GM19351 (cell line): ENCODE measurements at regions not wholly inside any gene's neighbourhood (a gene's known extent, or its start where the extent isn't known, plus 50 kb on each side); places are given as distances from the start of the nearest gene placed in this dataset.
"Not testable (repeated sequence)": the region's sequence is repeated elsewhere in the genome, so short reads cannot be mapped to it uniquely, and the experiment has no call there.

Source experiments
- ATAC-seq: cut with Tn5 transposase; IDR thresholded peaks from one replicate; pipeline ENCODE4 v1.9.1; 2021; ENCODE audit warnings: mild to moderate bottlenecking, moderate library complexity; ENCODE audit not compliant: unreplicated experiment

- no peak for ATAC-seq
Measured at GRCh38 chr3:22659651-22660475, 543.3 kb upstream of the UBE2E2 start.

DNA sequence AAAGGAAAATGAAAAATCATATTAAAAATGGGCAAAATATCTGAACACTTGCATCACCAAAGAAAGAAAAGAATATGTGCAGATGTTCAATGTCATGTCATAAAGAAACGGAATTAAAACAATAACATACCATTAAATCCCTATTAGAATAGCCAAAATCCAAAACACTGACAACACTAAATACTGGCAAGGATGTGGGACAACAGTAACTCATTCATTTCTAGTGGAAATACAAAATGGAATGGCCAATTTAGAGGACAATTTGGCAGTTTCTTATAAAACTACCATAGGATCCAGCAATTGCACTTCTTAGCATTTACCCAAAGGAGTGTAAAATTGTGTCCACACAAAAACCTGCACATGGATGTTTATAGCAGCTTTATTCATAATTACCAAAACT is 542.5 kb upstream of the UBE2E2 start:
- ATAC-seq, result no peak

- no peak for ATAC-seq
Measured at GRCh38 chr3:22661121-22661700, 541.9 kb upstream of the UBE2E2 start.

GRCh38 chr3:22665528-22665927 is 537.6 kb upstream of the UBE2E2 start:
- no peak for ATAC-seq

DNA sequence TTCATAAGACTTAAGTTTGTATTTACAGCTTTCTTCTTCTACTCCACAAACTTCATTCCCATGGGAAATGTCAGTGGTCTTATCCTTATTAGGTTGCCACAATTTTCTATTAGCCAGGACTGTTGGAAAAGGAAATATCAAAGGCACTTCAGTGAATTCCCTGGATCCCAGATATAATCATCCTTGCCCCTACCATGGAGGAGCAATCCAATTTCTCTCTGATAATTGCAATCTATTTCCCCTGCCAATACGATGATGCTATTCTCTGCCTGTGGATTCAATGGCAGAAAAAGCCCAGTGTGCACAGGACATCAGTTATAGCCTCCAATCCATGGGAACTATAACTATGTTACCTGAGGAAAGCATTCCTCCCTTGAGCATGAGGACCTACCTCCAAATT is 536.4 kb upstream of the UBE2E2 start:
- no peak for ATAC-seq

- ATAC-seq, result no peak
Measured at GRCh38 chr3:22671848-22672247, 531.3 kb upstream of the UBE2E2 start.

DNA sequence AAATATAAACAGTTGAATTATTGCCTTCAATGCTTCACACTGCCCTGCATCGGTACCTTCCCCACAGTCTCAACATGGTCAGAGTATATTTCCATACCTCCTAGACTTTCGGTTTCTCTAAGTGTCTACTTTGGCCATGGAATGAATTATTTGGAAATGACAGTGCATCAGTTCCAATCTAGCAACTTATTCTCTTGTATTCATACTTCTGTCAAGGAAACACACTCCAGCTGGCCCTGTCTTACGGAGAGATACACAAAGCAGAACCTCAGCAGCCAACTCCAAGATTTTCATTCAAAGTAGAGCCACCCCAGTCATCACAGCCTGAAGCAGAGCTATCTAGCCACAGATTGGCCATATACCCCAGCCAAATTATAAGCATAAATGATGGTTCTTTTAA is 518.4 kb upstream of the UBE2E2 start:
- no peak for ATAC-seq

DNA sequence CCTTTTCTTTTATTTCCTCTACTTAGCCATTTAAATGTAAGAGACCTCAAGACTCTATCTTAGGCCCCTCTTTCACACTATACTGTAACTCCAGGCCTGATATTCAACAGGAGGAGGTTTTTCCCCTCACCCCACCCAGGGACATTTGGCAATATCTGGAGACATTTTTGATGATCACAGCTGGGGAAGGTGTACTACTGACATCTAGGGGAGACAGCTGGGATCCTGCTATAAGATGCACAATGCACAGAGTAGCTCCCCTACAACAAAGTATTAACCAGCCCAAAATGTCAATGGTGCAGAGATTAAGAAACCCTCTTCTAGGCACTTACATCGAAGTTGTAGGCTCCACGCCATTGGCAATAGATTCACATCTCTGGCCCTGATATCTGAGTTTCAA is 517.5 kb upstream of the UBE2E2 start:
- peak; percentile 78 for ATAC-seq

GRCh38 chr3:22691407-22691806 is 511.7 kb upstream of the UBE2E2 start:
- no peak for ATAC-seq

- ATAC-seq, result no peak
Measured at GRCh38 chr3:22691856-22692628, 511.1 kb upstream of the UBE2E2 start.

DNA sequence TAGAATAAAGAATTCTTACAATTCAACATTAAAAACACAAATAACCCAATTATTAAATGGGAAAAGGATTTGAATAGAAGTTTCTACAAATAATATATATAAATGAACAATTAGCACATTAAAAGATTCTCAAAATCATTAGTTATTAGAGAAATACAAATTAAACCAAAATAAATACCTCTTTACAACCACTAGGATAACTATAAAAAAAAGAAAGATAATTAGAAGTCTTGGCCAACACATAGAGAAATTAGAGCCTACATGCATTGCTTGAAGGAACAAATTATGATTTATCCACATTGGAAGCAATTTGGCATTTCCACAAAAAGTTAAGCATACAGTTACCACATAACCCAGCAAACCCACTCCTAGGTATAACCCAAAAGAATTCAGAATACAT is 502.3 kb upstream of the UBE2E2 start:
- ATAC-seq, result no peak

DNA sequence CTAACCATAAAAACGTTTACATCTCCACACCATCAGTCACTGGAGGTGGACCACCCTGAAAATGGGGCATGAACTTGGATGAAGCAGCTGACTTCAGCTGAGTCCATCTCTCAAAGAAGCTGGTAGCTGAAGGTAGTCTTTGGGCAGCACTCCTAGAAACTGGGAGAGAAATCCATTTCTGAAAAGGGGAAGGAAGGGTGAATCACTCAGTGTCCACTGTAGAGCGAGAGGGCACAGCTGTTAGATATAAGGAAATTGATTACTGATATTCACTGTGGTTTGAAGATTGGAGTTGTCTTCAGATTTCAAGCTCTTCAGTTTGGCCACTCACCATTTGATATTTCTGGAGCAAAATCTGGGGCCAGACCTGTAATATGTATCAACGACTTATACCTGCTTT is 499.0 kb upstream of the UBE2E2 start:
- ATAC-seq, result no peak

- ATAC-seq, result no peak
Measured at GRCh38 chr3:22704571-22705354, 498.4 kb upstream of the UBE2E2 start.

DNA sequence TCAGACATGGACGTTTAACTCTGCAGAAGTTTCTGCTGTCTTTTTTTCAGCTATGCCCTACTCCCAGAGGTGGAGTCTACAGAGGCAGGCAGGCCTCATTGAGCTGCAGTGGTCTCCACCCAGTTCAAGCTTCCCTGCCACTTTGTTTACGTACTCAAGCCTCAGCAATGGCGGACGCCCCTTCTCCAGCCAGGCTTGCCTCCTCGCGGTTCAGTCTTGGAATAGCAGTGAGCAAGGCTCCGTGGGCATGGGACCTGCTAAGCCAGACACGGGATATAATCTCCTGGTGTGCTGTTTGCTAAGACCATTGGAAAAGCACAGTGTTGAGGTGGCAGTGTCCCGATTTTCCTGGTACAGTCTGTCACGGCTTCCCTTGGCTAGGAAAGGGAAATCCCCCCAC is 496.2 kb upstream of the UBE2E2 start:
- ATAC-seq, result not testable (repeated sequence)

DNA sequence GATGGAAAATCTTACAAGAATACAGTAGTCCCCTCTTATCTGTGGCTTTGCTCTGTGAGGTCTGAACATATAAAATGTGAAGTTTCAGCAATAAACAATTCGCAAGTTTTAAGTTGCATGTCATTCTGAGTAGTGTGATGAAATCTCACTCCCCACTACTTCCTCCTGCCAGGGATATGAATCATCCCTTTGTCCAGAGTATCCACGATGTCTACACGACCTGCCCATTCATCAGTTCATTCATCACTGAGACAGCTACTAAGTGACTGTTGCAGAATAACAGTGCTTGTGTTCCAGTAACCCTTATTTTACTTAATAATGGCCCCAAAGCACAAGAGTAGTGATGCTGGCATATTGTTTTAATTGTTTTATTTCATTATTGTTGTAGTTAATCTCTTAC is 489.2 kb upstream of the UBE2E2 start:
- no peak for ATAC-seq

DNA sequence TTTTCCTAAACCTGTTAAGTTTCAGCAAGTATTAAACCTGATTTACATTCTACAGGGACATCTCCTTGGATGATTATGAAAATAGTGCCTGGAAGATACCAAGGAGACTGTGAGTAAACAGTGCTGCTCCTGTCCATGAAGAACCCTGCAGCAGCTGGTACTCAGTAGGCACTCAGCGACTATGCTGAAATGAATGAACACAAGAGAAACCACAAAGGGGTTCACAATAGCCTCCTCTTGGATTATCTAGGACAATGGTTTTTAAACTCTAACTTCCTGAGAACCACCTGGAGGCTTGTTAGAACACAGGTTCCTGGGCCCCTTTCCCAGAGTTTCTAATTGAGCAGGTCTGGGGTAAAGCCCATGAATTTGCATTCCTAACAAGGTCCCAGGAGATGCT is 488.4 kb upstream of the UBE2E2 start:
- ATAC-seq, result no peak

DNA sequence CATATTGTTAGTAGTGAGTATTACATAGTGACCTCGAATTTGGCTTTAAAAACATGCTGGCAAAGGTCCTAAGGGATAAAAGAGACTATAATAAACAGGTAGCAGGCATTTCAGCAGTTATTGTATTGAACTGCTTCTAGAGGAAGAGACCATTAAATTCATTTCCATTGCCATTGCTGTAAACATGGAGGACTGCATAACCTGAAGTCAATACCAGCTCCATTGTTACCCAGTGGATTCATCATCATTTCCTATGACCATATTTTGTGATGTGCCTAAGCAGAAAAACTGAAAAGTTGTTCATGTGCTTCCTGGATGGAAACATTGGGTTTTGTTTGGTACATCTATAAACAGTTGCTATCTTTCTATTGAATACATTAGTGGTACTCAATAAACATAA is 482.5 kb upstream of the UBE2E2 start:
- no peak for ATAC-seq

DNA sequence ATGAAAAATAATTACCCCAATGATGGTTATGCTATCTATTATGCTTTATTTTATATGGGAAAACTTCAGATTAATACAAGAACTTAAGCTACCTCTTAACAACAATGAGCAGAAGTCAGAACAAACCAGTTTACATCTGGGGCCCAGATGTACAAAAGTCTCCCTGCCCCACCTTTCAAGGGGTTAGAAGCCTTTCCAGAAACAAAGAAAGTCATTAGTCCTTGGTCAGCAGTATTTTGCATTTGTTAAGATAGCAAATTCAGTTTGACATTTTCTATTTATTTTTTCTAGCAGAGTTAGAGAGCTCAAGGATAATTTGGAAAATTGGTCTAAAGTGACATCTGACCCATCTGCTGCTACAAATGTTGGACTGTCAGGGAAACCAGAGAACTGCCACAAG is 478.7 kb upstream of the UBE2E2 start:
- ATAC-seq, result no peak

GRCh38 chr3:22728406-22728805 is 474.7 kb upstream of the UBE2E2 start:
- ATAC-seq, result no peak

DNA sequence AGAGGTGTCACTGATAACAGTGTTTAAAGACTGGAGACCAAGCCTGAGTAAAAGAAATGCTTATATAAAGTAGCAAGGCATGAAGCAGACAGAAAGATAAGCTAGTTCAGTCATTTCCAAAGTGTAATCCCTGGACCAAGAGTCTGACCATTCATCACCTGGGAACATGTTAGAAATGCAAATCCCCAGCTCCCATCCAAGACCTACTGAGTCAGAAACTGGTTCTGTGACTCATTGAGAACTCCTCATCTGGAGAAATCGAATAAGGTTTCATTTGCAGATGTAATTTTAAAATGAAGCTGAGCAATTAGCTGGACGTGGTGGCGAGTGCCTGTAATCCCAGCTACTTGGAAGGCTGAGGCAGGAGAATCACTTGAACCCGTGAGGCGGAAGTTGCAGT is 473.9 kb upstream of the UBE2E2 start:
- ATAC-seq, result no peak

- ATAC-seq, result no peak
Measured at GRCh38 chr3:22729981-22730380, 473.1 kb upstream of the UBE2E2 start.
